SW 1271 (cell line): ENCODE measurements at regions not wholly inside any gene's neighbourhood (a gene's known extent, or its start where the extent isn't known, plus 50 kb on each side); places are given as distances from the start of the nearest gene placed in this dataset.
"Not testable (repeated sequence)": the region's sequence is repeated elsewhere in the genome, so short reads cannot be mapped to it uniquely, and the experiment has no call there.

ENCODE experiments used
- DNase-seq, 2 experiments: peaks; one replicate each; lab custom pipeline; 2025; lab: John Stamatoyannopoulos, UW

- DNase-seq, result no peak
Measured at GRCh38 chr12:126966498-126966897, 1300.5 kb upstream of the TMEM132C start.

- no peak for DNase-seq
Measured at GRCh38 chr12:126967152-126967551, 1299.8 kb upstream of the TMEM132C start.

GRCh38 chr12:126974779-126975178 is 1292.2 kb upstream of the TMEM132C start:
- no peak for DNase-seq

- no peak for DNase-seq
Measured at GRCh38 chr12:126976579-126976978, 1290.4 kb upstream of the TMEM132C start.

GRCh38 chr12:126979564-126979963 is 1287.4 kb upstream of the TMEM132C start:
- DNase-seq, result not testable (repeated sequence)

- no peak for DNase-seq
Measured at GRCh38 chr12:126982707-126983106, 1284.3 kb upstream of the TMEM132C start.

- DNase-seq, result not testable (repeated sequence)
Measured at GRCh38 chr12:126983735-126984134, 1283.2 kb upstream of the TMEM132C start.

GRCh38 chr12:126985663-126986062 is 1281.3 kb upstream of the TMEM132C start:
- not testable (repeated sequence) for DNase-seq

- no peak for DNase-seq
Measured at GRCh38 chr12:126989532-126989931, 1277.4 kb upstream of the TMEM132C start.

- no peak for DNase-seq
Measured at GRCh38 chr12:126993898-126994297, 1273.1 kb upstream of the TMEM132C start.

GRCh38 chr12:126994599-126994998 is 1272.4 kb upstream of the TMEM132C start:
- no peak for DNase-seq

GRCh38 chr12:126998031-126998430 is 1268.9 kb upstream of the TMEM132C start:
- no peak for DNase-seq

GRCh38 chr12:126998747-126999285 is 1268.2 kb upstream of the TMEM132C start:
- no peak for DNase-seq

- DNase-seq, result no peak
Measured at GRCh38 chr12:126999352-126999751, 1267.6 kb upstream of the TMEM132C start.

GRCh38 chr12:127005406-127005805 is 1261.6 kb upstream of the TMEM132C start:
- DNase-seq, result no peak

GRCh38 chr12:127006972-127007371 is 1260.0 kb upstream of the TMEM132C start:
- no peak for DNase-seq

GRCh38 chr12:127008755-127009403 is 1258.1 kb upstream of the TMEM132C start:
- DNase-seq, result no peak

- no peak for DNase-seq
Measured at GRCh38 chr12:127012109-127012508, 1254.9 kb upstream of the TMEM132C start.

GRCh38 chr12:127013197-127013596 is 1253.8 kb upstream of the TMEM132C start:
- DNase-seq, result no peak

GRCh38 chr12:127014079-127014478 is 1252.9 kb upstream of the TMEM132C start:
- no peak for DNase-seq

GRCh38 chr12:127024791-127025190 is 1242.2 kb upstream of the TMEM132C start:
- no peak for DNase-seq

- no peak for DNase-seq
Measured at GRCh38 chr12:127025545-127025944, 1241.4 kb upstream of the TMEM132C start.

- no peak for DNase-seq
Measured at GRCh38 chr12:127035011-127035879, 1231.7 kb upstream of the TMEM132C start.
